ENCODE measurements at regions not wholly inside any gene's neighbourhood (a gene's known extent, or its start where the extent isn't known, plus 50 kb on each side); places are given as distances from the start of the nearest gene placed in this dataset.

DNA sequence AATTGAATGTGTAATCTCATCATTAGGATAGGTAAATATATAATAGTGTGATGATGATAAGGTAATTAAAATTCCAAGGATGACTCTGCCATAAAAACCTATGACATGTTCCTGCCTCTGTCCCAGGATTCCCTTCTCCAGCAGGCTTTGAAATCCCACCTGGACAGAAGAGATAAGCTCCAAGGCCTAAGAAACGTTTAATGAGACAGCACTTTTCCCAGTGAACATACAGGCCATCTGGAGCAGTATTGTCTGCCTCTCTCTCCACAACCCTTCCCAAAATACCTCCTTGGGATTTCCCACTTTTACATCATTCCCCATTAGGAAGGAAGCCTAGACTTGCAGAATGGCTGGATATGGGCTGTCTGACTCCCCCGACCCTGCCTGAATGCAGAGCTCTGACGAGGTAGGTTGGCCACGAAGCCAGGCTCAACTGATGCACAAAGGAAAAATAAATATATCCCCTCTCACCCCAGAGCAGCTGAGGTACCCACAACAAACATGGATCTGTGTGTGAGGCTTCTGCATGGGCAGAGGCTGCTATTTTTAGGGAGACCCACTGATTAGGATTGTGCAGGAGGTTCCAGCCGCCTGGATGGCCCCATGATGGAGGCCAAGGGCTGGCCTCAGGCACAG is 71.0 kb downstream of the TMPRSS5 start:
- no peak for DNase-seq
- no peaks in the 10 kb centered on the region for H3K36me3 ChIP-seq (replicated peaks in 1 of 2)
- H3K4me3 ChIP-seq, result no peak overlapping the region
- no peaks in the 10 kb centered on the region for H3K9me3 ChIP-seq (replicated peaks in 1 of 3)
- H3K4me1 ChIP-seq (replicated peaks in 1 of 2), result no peaks in the 10 kb centered on the region
- intact Hi-C loops (cut with DNase I), result no loop called here
- TF ChIP-seq, protein P1, sequence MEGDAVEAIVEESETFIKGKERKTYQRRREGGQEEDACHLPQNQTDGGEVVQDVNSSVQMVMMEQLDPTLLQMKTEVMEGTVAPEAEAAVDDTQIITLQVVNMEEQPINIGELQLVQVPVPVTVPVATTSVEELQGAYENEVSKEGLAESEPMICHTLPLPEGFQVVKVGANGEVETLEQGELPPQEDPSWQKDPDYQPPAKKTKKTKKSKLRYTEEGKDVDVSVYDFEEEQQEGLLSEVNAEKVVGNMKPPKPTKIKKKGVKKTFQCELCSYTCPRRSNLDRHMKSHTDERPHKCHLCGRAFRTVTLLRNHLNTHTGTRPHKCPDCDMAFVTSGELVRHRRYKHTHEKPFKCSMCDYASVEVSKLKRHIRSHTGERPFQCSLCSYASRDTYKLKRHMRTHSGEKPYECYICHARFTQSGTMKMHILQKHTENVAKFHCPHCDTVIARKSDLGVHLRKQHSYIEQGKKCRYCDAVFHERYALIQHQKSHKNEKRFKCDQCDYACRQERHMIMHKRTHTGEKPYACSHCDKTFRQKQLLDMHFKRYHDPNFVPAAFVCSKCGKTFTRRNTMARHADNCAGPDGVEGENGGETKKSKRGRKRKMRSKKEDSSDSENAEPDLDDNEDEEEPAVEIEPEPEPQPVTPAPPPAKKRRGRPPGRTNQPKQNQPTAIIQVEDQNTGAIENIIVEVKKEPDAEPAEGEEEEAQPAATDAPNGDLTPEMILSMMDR (IDR thresholded peaks at IDR 0.05), result no peak
- TF ChIP-seq POLR2A (IDR thresholded peaks at IDR 0.05), result no peak
- no peak overlapping the region for H3K27ac ChIP-seq
- 43 to 73% (median 62%) methylated on average over 5 of the region's 5 CpGs for WGBS, 4 donors
- H3K27me3 ChIP-seq, result peaks cover 4% of the 10 kb centered on the region

DNA sequence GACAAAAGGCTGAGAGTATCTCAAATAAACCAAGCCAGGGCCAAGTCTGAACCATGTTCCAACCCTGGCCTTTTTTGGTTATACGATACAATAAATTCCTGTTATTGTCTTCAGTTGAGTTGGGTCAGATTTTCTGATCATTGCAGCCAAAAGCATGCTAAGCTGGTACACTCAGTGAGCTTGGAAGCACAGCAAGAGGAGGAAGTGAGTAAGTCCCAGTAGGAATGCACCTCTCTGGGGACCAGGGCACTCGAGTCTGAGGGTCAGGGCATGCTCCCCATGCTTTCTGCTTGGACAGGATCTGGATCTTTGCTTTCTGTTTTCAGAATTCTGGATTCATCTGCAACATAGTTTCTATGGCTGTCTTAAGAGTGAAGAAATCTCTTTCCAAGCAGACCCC is 73.1 kb downstream of the TMPRSS5 start:
- Histone ChIP-seq H3K27ac (peak overlapping the region in 1 of 5 donors; percentile 61), H3K4me1 (replicated peaks in 1 of 2) (no peaks in the 10 kb centered on the region), H3K9me3 (replicated peaks in 1 of 3) (no peaks in the 10 kb centered on the region), H3K4me3 (no peak overlapping the region), H3K27me3 (peaks cover 4% of the 10 kb centered on the region), H3K36me3 (replicated peaks in 1 of 2) (no peaks in the 10 kb centered on the region)
- TF ChIP-seq, protein P1 (IDR thresholded peaks at IDR 0.05), result no peak
- no peak for TF ChIP-seq POLR2A (IDR thresholded peaks at IDR 0.05)
- intact Hi-C loops (cut with DNase I), result no loop called here
- peak in 4 of 7 donors; percentile 12 to 60 (median 24) for DNase-seq
- WGBS, 4 donors, result 36 to 89% (median 64%) methylated on average over 1 to 2 of the region's 2 CpGs

- Histone ChIP-seq H3K27ac (no peak overlapping the region), H3K4me3 (no peak overlapping the region), H3K4me1 (replicated peaks in 1 of 2) (no peaks in the 10 kb centered on the region), H3K36me3 (replicated peaks in 1 of 2) (no peaks in the 10 kb centered on the region), H3K27me3 (peaks cover 4% of the 10 kb centered on the region), H3K9me3 (replicated peaks in 1 of 3) (no peaks in the 10 kb centered on the region)
- DNase-seq, result no peak
- TF ChIP-seq, protein P1 (IDR thresholded peaks at IDR 0.05), result no peak
- no peak for TF ChIP-seq POLR2A (IDR thresholded peaks at IDR 0.05)
- WGBS, 4 donors, result 77 to 88% (median 86%) methylated on average over 8 of the region's 8 CpGs
- intact Hi-C loops (cut with DNase I), result no loop called here
These were observed 76.5 kb downstream of the TMPRSS5 start for GRCh38 chr11:113629562-113629961.

DNA sequence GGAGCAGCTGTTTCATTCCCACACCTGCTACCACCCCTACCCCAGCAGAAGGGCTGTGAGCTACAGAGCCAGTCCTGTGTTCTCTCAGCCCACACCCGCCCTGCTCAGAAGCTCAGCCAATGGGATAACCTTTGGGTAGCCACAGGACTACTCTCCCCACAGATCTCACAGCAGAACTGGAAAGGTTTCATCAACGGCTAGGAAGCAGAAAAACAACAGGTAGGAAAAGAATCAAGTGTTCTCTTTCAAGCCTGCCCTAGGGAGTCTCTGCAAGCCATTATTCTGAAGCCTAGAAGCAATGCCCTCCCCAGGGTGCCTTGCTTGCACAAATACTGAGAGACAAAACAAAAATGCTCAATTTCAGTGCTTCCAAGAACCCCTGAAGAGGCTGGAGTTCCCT is 77.2 kb downstream of the TMPRSS5 start:
- peaks cover 4% of the 10 kb centered on the region for H3K27me3 ChIP-seq
- H3K27ac ChIP-seq, result no peak overlapping the region
- no peaks in the 10 kb centered on the region for H3K9me3 ChIP-seq (replicated peaks in 1 of 3)
- intact Hi-C loops (cut with DNase I), result no loop called here
- WGBS, 4 donors, result 27 to 57% (median 39%) methylated on average over 2 of the region's 2 CpGs
- no peaks in the 10 kb centered on the region for H3K36me3 ChIP-seq (replicated peaks in 1 of 2)
- TF ChIP-seq, protein P1 (IDR thresholded peaks at IDR 0.05), result no peak
- TF ChIP-seq POLR2A (IDR thresholded peaks at IDR 0.05), result no peak
- no peak for DNase-seq
- H3K4me1 ChIP-seq (replicated peaks in 1 of 2), result no peaks in the 10 kb centered on the region
- H3K4me3 ChIP-seq, result no peak overlapping the region
